ENCODE measurements at regions not wholly inside any gene's neighbourhood (a gene's known extent, or its start where the extent isn't known, plus 50 kb on each side); places are given as distances from the start of the nearest gene placed in this dataset.
A peak's percentile ranks its signal among the peaks of the same experiment; 100 is the strongest.

- DNase-seq (ENCODE audit: low spot score) = no peak
- H3K9me3 ChIP-seq (replicated peaks in 1 of 2; ENCODE audit: control insufficient read depth in 2 of 2, insufficient read depth in 1 of 2, low read depth in 1 of 2, low read length in 2 of 2) = peaks cover 0 to 2% of the 10 kb centered on the region in 2 donors
- H2AFZ ChIP-seq (ENCODE audit: low read length) = no peak overlapping the region
- no peaks in the 10 kb centered on the region for H3K79me1 ChIP-seq (ENCODE audit: low read depth, low read length)
- H3K4ac ChIP-seq (ENCODE audit: low read length) = no peak overlapping the region
- H4K8ac ChIP-seq (ENCODE audit: low read depth, low read length) = no peak overlapping the region
- H3K9ac ChIP-seq (ENCODE audit: low read depth, low read length, poor library complexity) = no peak overlapping the region
- no peaks in the 10 kb centered on the region for H3K36me3 ChIP-seq (replicated peaks in 1 of 2; ENCODE audit: control insufficient read depth in 2 of 2, insufficient read depth in 2 of 2, low read length in 2 of 2)
- H4K91ac ChIP-seq (ENCODE audit: low read depth, low read length, poor library complexity) = no peak overlapping the region
- no peak overlapping the region for H2BK15ac ChIP-seq (ENCODE audit: low read length)
- no peak overlapping the region for H3K23ac ChIP-seq (ENCODE audit: low read depth, low read length, poor library complexity)
- H3K14ac ChIP-seq (ENCODE audit: low read length) = no peak overlapping the region
- no peak overlapping the region for H2BK5ac ChIP-seq (ENCODE audit: low read length)
- no peak overlapping the region for H2AK5ac ChIP-seq (ENCODE audit: low read depth, low read length)
- WGBS, 2 donors (ENCODE audit: extremely low coverage in 2 of 2, insufficient read length in 2 of 2, insufficient replicate concordance in 1 of 2) = no CpG with 5 or more reads among the region's 4 CpGs
- no peak overlapping the region for H3K4me3 ChIP-seq (ENCODE audit: low read length in 2 of 2)
- no peak overlapping the region for H3K27ac ChIP-seq (replicated peaks; ENCODE audit: low read length)
- H3K27me3 ChIP-seq (ENCODE audit: control insufficient read depth in 3 of 3, insufficient read depth in 3 of 3, low read depth in 1 of 3, low read length in 3 of 3) = peaks cover 0 to 2% (median 0%) of the 10 kb centered on the region in 3 experiments
- no peak overlapping the region for H3K18ac ChIP-seq (ENCODE audit: low read length)
- no peak overlapping the region for H2BK120ac ChIP-seq (ENCODE audit: low read depth, low read length)
- no peak overlapping the region for H3K4me2 ChIP-seq (ENCODE audit: insufficient read depth, low read length, poor library complexity, severe bottlenecking)
- H2BK12ac ChIP-seq (ENCODE audit: low read length) = no peak overlapping the region
- H3K4me1 ChIP-seq (ENCODE audit: control insufficient read depth in 2 of 2, insufficient read depth in 1 of 2, low read depth in 1 of 2, low read length in 2 of 2) = no peaks in the 10 kb centered on the region
Measured at GRCh38 chr12:107998863-107999262, 130.2 kb upstream of the WSCD2 start.

- Histone ChIP-seq H4K91ac (ENCODE audit: low read depth, low read length, poor library complexity) (no peak overlapping the region), H2BK12ac (ENCODE audit: low read length) (no peak overlapping the region), H3K9ac (ENCODE audit: low read depth, low read length, poor library complexity) (no peak overlapping the region), H3K4ac (ENCODE audit: low read length) (no peak overlapping the region), H3K4me2 (ENCODE audit: insufficient read depth, low read length, poor library complexity, severe bottlenecking) (no peak overlapping the region), H3K27ac (replicated peaks; ENCODE audit: low read length) (no peak overlapping the region), H3K18ac (ENCODE audit: low read length) (no peak overlapping the region), H2BK5ac (ENCODE audit: low read length) (no peak overlapping the region), H4K8ac (ENCODE audit: low read depth, low read length) (no peak overlapping the region), H3K27me3 (ENCODE audit: control insufficient read depth in 3 of 3, insufficient read depth in 3 of 3, low read depth in 1 of 3, low read length in 3 of 3) (peaks cover 0 to 2% (median 0%) of the 10 kb centered on the region in 3 experiments), H2BK120ac (ENCODE audit: low read depth, low read length) (no peak overlapping the region), H2AK5ac (ENCODE audit: low read depth, low read length) (no peak overlapping the region), H3K79me1 (ENCODE audit: low read depth, low read length) (no peaks in the 10 kb centered on the region), H2BK15ac (ENCODE audit: low read length) (no peak overlapping the region), H3K14ac (ENCODE audit: low read length) (no peak overlapping the region), H3K9me3 (replicated peaks in 1 of 2; ENCODE audit: control insufficient read depth in 2 of 2, insufficient read depth in 1 of 2, low read depth in 1 of 2, low read length in 2 of 2) (peaks cover 0 to 2% of the 10 kb centered on the region in 2 donors), H3K36me3 (replicated peaks in 1 of 2; ENCODE audit: control insufficient read depth in 2 of 2, insufficient read depth in 2 of 2, low read length in 2 of 2) (no peaks in the 10 kb centered on the region), H3K4me3 (ENCODE audit: low read length in 2 of 2) (no peak overlapping the region), H3K23ac (ENCODE audit: low read depth, low read length, poor library complexity) (no peak overlapping the region), H2AFZ (ENCODE audit: low read length) (no peak overlapping the region), H3K4me1 (ENCODE audit: control insufficient read depth in 2 of 2, insufficient read depth in 1 of 2, low read depth in 1 of 2, low read length in 2 of 2) (no peaks in the 10 kb centered on the region)
- no peak for DNase-seq (ENCODE audit: low spot score)
- WGBS, 2 donors (ENCODE audit: extremely low coverage in 2 of 2, insufficient read length in 2 of 2, insufficient replicate concordance in 1 of 2) = no CpG with 5 or more reads among the region's 2 CpGs
Measured at GRCh38 chr12:108000111-108000510, 129.0 kb upstream of the WSCD2 start.

GRCh38 chr12:108004319-108004718 is 124.8 kb upstream of the WSCD2 start:
- H3K79me1 ChIP-seq (ENCODE audit: low read depth, low read length) = no peaks in the 10 kb centered on the region
- no peak overlapping the region for H3K27ac ChIP-seq (replicated peaks; ENCODE audit: low read length)
- H2AK5ac ChIP-seq (ENCODE audit: low read depth, low read length) = no peak overlapping the region
- no peak overlapping the region for H3K4me3 ChIP-seq (ENCODE audit: low read length in 2 of 2)
- no peak overlapping the region for H4K91ac ChIP-seq (ENCODE audit: low read depth, low read length, poor library complexity)
- H3K18ac ChIP-seq (ENCODE audit: low read length) = no peak overlapping the region
- H3K9ac ChIP-seq (ENCODE audit: low read depth, low read length, poor library complexity) = no peak overlapping the region
- no peak overlapping the region for H3K4me2 ChIP-seq (ENCODE audit: insufficient read depth, low read length, poor library complexity, severe bottlenecking)
- WGBS, 2 donors (ENCODE audit: extremely low coverage in 2 of 2, insufficient read length in 2 of 2, insufficient replicate concordance in 1 of 2) = no CpG with 5 or more reads among the region's 1 CpG
- no peak overlapping the region for H3K14ac ChIP-seq (ENCODE audit: low read length)
- H3K23ac ChIP-seq (ENCODE audit: low read depth, low read length, poor library complexity) = no peak overlapping the region
- peaks cover 0 to 2% of the 10 kb centered on the region in 2 donors for H3K9me3 ChIP-seq (replicated peaks in 1 of 2; ENCODE audit: control insufficient read depth in 2 of 2, insufficient read depth in 1 of 2, low read depth in 1 of 2, low read length in 2 of 2)
- peaks cover 0 to 2% (median 0%) of the 10 kb centered on the region in 3 experiments for H3K27me3 ChIP-seq (ENCODE audit: control insufficient read depth in 3 of 3, insufficient read depth in 3 of 3, low read depth in 1 of 3, low read length in 3 of 3)
- H4K8ac ChIP-seq (ENCODE audit: low read depth, low read length) = no peak overlapping the region
- H3K36me3 ChIP-seq (replicated peaks in 1 of 2; ENCODE audit: control insufficient read depth in 2 of 2, insufficient read depth in 2 of 2, low read length in 2 of 2) = no peaks in the 10 kb centered on the region
- no peak overlapping the region for H2AFZ ChIP-seq (ENCODE audit: low read length)
- H2BK120ac ChIP-seq (ENCODE audit: low read depth, low read length) = no peak overlapping the region
- H2BK15ac ChIP-seq (ENCODE audit: low read length) = no peak overlapping the region
- DNase-seq (ENCODE audit: low spot score) = peak; percentile 50
- peaks cover 0 to 2% of the 10 kb centered on the region in 2 donors for H3K4me1 ChIP-seq (ENCODE audit: control insufficient read depth in 2 of 2, insufficient read depth in 1 of 2, low read depth in 1 of 2, low read length in 2 of 2)
- H3K4ac ChIP-seq (ENCODE audit: low read length) = no peak overlapping the region
- no peak overlapping the region for H2BK12ac ChIP-seq (ENCODE audit: low read length)
- H2BK5ac ChIP-seq (ENCODE audit: low read length) = no peak overlapping the region

GRCh38 chr12:108008163-108008905 is 120.8 kb upstream of the WSCD2 start:
- Histone ChIP-seq H2BK5ac (ENCODE audit: low read length) (no peak overlapping the region), H4K91ac (ENCODE audit: low read depth, low read length, poor library complexity) (no peak overlapping the region), H3K27ac (replicated peaks; ENCODE audit: low read length) (no peak overlapping the region), H3K4me3 (ENCODE audit: low read length in 2 of 2) (no peak overlapping the region), H3K27me3 (ENCODE audit: control insufficient read depth in 3 of 3, insufficient read depth in 3 of 3, low read depth in 1 of 3, low read length in 3 of 3) (peaks cover 0 to 7% (median 0%) of the 10 kb centered on the region in 3 experiments), H3K18ac (ENCODE audit: low read length) (no peak overlapping the region), H3K79me1 (ENCODE audit: low read depth, low read length) (no peaks in the 10 kb centered on the region), H3K9me3 (replicated peaks in 1 of 2; ENCODE audit: control insufficient read depth in 2 of 2, insufficient read depth in 1 of 2, low read depth in 1 of 2, low read length in 2 of 2) (no peaks in the 10 kb centered on the region), H2AK5ac (ENCODE audit: low read depth, low read length) (no peak overlapping the region), H3K36me3 (replicated peaks in 1 of 2; ENCODE audit: control insufficient read depth in 2 of 2, insufficient read depth in 2 of 2, low read length in 2 of 2) (no peaks in the 10 kb centered on the region), H3K9ac (ENCODE audit: low read depth, low read length, poor library complexity) (no peak overlapping the region), H2BK12ac (ENCODE audit: low read length) (no peak overlapping the region), H2BK15ac (ENCODE audit: low read length) (no peak overlapping the region), H2AFZ (ENCODE audit: low read length) (no peak overlapping the region), H3K4ac (ENCODE audit: low read length) (no peak overlapping the region), H2BK120ac (ENCODE audit: low read depth, low read length) (no peak overlapping the region), H3K4me2 (ENCODE audit: insufficient read depth, low read length, poor library complexity, severe bottlenecking) (no peak overlapping the region), H3K23ac (ENCODE audit: low read depth, low read length, poor library complexity) (no peak overlapping the region), H3K14ac (ENCODE audit: low read length) (no peak overlapping the region), H4K8ac (ENCODE audit: low read depth, low read length) (no peak overlapping the region), H3K4me1 (ENCODE audit: control insufficient read depth in 2 of 2, insufficient read depth in 1 of 2, low read depth in 1 of 2, low read length in 2 of 2) (peaks cover 0 to 3% of the 10 kb centered on the region in 2 donors)
- WGBS, 2 donors (ENCODE audit: extremely low coverage in 2 of 2, insufficient read length in 2 of 2, insufficient replicate concordance in 1 of 2) = no CpG with 5 or more reads among the region's 2 CpGs
- no peak for DNase-seq (ENCODE audit: low spot score)
